Adrenal gland (tissue), 5 donors: ENCODE measurements at regions not wholly inside any gene's neighbourhood (a gene's known extent, or its start where the extent isn't known, plus 50 kb on each side); places are given as distances from the start of the nearest gene placed in this dataset.

Experiments
- CTCF ChIP-seq, 6 experiments: fragments of 450-650 bp in 4 of 6; fragments of 200-600 bp in 2 of 6; sonication (generic) in 1 of 6; IDR thresholded peaks; 1 replicate in 5 of 6; 2 replicates in 1 of 6; pipeline versions ENCODE4 v1.5.1 to v1.8.0; 2016 to 2021; ENCODE audit warnings: antibody characterized with exemption in 6 of 6, mild to moderate bottlenecking in 2 of 6, moderate library complexity in 1 of 6
- POLR2A ChIP-seq, 2 donors: fragments of 450-650 bp; IDR thresholded peaks; one replicate each; pipeline ENCODE4 v1.6.1; 2017; ENCODE audit warnings: antibody characterized with exemption in 2 of 2, mild to moderate bottlenecking in 2 of 2, moderate library complexity in 1 of 2
- donor health status: DM: no; HTN: no; CAD: no.

DNA sequence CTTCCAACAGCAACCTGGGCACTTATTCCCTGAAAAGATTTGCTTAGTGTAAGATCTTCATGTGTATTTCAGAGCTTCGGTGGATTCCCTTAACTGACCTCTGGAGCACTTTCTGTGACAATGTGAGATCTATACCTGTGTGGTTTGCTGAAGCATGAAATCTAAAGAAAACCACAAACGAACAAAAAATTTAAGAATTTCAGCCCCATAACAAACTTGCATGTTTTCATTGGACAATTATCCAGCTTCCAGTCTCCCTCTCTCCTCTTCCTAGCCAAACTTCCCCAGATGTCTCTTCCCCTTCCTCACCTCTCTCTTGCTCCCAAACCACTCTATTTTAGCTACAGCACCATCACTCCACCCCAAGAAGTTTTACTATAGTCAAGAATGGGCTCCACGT is 279.9 kb upstream of the SORCS1 start:
- no peak for TF ChIP-seq CTCF (IDR thresholded peaks at IDR 0.05)
- TF ChIP-seq POLR2A (IDR thresholded peaks at IDR 0.05) = no peak
